ENCODE measurements at regions not wholly inside any gene's neighbourhood (a gene's known extent, or its start where the extent isn't known, plus 50 kb on each side); places are given as distances from the start of the nearest gene placed in this dataset.

- H3K27me3 ChIP-seq (ENCODE audit: control insufficient read depth, insufficient read depth, low read length): no peaks in the 10 kb centered on the region
- intact Hi-C loops (cut with micrococcal nuclease; ENCODE audit: unreplicated experiment) (no loop called here), in situ Hi-C loops (cut with HindIII; ENCODE audit: low pct_unique_long_range_greater_than_20kb, low sequenced_read_pairs) (no loop called here)
- no TSS peak for BruUV-seq (replicated peaks)
- ChIA-PET POLR2A (interaction anchor here (0.7 kb wide), 1 partner anchor 37 kb away, joined by 6 read pairs; no protein-coding TSS in a partner anchor), CTCF (no interaction called here)
- DNase-seq (ENCODE audit: low read depth, low spot score) (no peak), ATAC-seq (peak; percentile 40)
- TF ChIP-seq TCF7L2 (IDR thresholded peaks at IDR 0.05; ENCODE audit: low read depth, low read length): no peak
- no peak for TF ChIP-seq SIN3A (IDR thresholded peaks at IDR 0.05; ENCODE audit: borderline replicate concordance, insufficient read depth, low read depth, low read length)
- no peak for TF ChIP-seq CTCF (IDR thresholded peaks at IDR 0.05)
- no peak for TF ChIP-seq REST (IDR thresholded peaks at IDR 0.05; ENCODE audit: insufficient read depth in 1 of 2, low read depth in 2 of 2, low read length in 1 of 2)
- TF ChIP-seq POLR2AphosphoS5 (IDR thresholded peaks at IDR 0.05; ENCODE audit: low read depth, low read length): no peak
- H3K27ac ChIP-seq (ENCODE audit: low read length): peak overlapping the region; percentile 24; the same call in 1 of the 2 replicates
- no peak overlapping the region for H3K4me3 ChIP-seq (ENCODE audit: low read depth in 2 of 2, low read length in 2 of 2)
- peaks cover 4% of the 10 kb centered on the region; the same call in 1 of the 2 replicates for H3K36me3 ChIP-seq (ENCODE audit: control insufficient read depth, insufficient read depth, low read length)
- H3K9me3 ChIP-seq (ENCODE audit: control insufficient read depth, insufficient read depth, low read depth, low read length): no peaks in the 10 kb centered on the region
- peaks cover 20% of the 10 kb centered on the region for H3K4me1 ChIP-seq (ENCODE audit: control insufficient read depth, insufficient read depth, low read length)
Measured at GRCh38 chr12:124481257-124481750, 86.1 kb downstream of the NCOR2 start.

GRCh38 chr12:124480469-124481256 is 86.7 kb downstream of the NCOR2 start:
- peaks cover 6% of the 10 kb centered on the region; the same call in 1 of the 2 replicates for H3K36me3 ChIP-seq (ENCODE audit: control insufficient read depth, insufficient read depth, low read length)
- ATAC-seq: peak; percentile 54

More at GRCh38 chr12:124480469-124481256, 86.7 kb downstream of the NCOR2 start:
- in situ Hi-C loops (cut with HindIII; ENCODE audit: low pct_unique_long_range_greater_than_20kb, low sequenced_read_pairs): no loop called here
- TF ChIP-seq POLR2AphosphoS5 (IDR thresholded peaks at IDR 0.05; ENCODE audit: low read depth, low read length) (no peak), SIN3A (IDR thresholded peaks at IDR 0.05; ENCODE audit: borderline replicate concordance, insufficient read depth, low read depth, low read length) (no peak), TCF7L2 (IDR thresholded peaks at IDR 0.05; ENCODE audit: low read depth, low read length) (no peak), REST (IDR thresholded peaks at IDR 0.05; ENCODE audit: insufficient read depth in 1 of 2, low read depth in 2 of 2, low read length in 1 of 2) (no peak), CTCF (IDR thresholded peaks at IDR 0.05) (no peak)
- DNase-seq (ENCODE audit: low read depth, low spot score): no peak
- CTCF ChIA-PET: no interaction called here
- H3K9me3 ChIP-seq (ENCODE audit: control insufficient read depth, insufficient read depth, low read depth, low read length): no peaks in the 10 kb centered on the region
- H3K4me1 ChIP-seq (ENCODE audit: control insufficient read depth, insufficient read depth, low read length): peaks cover 20% of the 10 kb centered on the region
- intact Hi-C loops (cut with micrococcal nuclease; ENCODE audit: unreplicated experiment): no loop called here
- no peak overlapping the region for H3K4me3 ChIP-seq (ENCODE audit: low read depth in 2 of 2, low read length in 2 of 2)
- POLR2A ChIA-PET: no interaction called here
- peak overlapping the region; percentile 66; the same call in 1 of the 2 replicates for H3K27ac ChIP-seq (ENCODE audit: low read length)
- H3K27me3 ChIP-seq (ENCODE audit: control insufficient read depth, insufficient read depth, low read length): no peaks in the 10 kb centered on the region
- no TSS peak for BruUV-seq (replicated peaks)

All from Panc1 (cell line).